ENCODE measurements at regions not wholly inside any gene's neighbourhood (a gene's known extent, or its start where the extent isn't known, plus 50 kb on each side); places are given as distances from the start of the nearest gene placed in this dataset.

DNA sequence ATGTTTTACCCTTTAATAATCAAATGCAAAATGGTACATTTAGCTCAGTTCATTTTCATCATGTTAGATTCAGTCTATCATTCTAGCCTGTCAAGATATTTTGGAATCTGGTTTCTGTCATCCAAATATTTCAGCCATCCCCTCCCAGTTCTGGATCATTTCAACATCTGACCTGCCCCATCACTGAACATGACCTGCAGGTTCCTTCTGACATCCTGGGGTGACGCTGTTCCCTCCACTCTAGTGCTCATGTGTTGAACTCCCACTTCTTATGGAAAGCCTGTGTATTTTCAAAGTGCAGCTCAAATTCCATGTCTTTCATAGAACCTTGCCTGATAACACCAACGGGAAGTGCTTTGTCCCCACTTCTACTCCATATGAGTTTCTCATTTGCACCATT, 320.0 kb upstream of the TNP1 start:
- DNase-seq: no peak

DNA sequence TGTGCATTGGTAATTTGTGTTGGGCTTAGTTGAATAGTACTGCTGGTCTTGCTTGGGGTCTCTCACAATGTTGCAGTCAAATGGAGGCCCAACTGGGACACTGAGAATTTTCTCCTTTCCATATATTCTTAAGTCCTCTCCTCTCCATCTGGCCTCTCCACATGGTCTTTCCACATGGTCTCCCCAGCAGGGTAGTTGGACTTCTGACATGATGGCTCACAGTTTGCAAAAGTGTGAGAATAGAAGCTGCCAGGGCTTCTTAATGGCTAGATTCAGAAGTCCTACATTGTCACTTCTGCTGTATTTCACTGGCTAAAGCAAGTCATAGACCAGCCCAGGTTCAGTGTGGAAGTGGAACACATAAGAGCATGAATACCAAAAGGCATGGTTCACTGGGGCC, 318.5 kb upstream of the TNP1 start:
- DNase-seq: no peak

DNA sequence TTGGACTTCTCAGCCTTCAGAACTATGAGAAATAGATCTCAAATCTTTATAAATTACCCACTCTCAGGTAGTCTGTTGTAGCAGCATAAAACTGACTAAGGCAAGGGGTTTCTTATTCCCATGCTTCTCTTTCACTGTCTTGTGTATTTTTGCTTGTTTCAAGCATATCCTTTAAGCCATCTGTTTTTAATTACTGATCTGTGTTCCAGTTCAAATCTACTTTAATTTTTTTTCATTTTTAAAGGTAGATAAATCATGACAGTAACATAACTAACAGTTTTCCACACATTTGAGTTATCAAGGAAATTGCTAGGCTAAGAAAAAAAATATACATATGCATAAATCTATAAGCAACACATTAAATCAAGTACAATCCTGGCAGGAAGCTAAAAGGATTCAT, 317.9 kb upstream of the TNP1 start:
- no peak for DNase-seq

DNA sequence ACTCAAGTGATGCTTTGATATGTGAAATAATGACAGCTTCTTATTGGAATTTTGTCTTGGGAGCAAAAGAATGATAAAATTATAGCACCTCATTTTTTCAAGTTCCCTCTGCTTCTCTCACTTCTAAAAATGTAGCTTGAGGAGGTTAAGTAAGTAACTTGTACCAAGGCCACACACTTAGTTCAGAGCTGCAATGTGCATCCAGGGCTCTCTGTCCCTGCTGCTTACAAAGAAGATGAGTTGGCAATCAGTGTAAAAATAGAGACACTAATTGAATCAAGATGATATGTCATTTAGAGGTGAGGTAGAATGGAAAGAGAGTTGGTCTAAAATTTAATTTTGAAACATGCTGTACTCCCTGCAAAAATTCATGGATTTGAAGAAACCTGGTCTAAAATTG, 312.0 kb upstream of the TNP1 start:
- no peak for DNase-seq

DNA sequence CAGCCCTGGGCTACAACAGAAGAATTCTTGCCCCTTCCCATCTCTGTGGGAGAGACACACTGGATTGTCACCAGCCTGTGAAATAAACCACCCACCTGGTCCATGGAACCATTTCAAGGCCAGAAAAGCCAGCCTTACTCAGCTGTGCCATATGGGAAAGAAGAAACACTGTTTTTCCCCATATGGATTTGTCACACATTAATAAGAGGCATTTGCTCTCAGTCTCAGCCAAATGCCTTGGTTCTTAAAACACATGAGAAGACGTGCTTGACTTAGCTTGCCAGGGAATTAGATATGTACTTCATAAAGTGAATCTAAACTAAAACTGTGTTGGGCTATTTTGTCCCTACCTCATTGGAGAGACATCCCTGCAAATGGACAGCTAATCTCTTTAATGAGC, 308.6 kb upstream of the TNP1 start:
- no peak for DNase-seq

DNA sequence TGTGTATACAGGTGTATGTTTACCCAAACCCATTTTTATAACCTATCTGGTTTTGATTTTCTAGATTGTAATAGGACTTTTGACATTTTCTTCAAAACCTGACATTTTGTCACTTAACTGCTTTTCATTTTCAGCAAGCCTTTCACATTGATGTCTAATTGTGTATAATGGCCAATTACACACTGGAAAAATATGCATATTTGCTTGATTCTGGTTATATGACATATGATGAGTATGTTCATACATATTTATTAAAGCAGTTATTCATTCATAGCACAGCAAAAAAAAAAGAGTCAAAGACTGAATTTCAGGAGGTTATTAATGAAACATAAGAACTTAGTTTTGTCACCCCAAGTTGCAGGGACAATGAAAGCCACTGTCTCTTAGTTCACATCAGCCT, 307.7 kb upstream of the TNP1 start:
- DNase-seq: no peak

DNA sequence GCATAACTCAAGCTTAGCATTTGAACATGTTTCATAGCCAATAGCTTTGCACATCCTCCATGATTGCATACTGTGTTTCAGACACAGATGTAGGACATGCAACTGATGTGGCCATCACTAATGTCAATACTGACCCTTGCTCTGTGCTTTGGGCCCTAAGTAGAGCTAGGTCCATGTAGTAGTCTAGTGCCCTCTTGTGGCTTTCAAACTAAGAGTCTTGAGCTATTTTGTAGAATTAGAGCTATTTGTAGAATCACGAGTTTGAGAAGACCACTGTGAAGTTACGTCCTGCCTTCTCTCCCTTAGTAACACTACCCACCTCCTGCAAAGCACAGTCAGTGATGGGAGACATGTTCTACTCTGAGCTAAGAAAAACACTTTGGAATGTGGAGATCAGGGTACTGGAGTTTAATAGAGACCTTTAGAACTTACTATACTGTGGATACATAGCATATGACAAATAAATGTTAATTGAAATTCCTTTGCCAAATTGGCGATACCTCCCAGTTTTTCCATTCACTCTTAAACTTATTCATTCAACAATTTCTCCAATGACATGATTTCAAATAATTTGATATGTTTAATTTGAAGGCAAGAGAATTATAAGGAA, 306.5 kb upstream of the TNP1 start:
- DNase-seq: no peak

DNA sequence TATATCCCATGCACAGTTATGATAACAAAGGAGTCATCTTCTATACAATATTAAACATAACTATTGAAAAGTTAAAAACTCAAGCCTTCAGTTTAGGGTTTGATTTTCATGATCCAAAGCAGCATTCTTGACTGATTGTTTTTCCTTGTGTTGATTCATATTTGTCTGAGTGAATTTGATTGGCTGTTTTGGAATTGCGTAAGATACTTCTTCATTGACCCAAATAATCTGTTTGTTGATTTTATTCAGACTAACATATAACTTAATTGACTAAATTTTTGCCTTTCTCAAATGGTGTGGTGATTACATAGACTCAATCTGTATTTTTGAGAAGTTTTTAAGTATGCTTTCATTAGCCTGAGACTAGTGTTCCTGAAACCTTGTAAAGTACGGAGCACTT, 305.7 kb upstream of the TNP1 start:
- no peak for DNase-seq

DNA sequence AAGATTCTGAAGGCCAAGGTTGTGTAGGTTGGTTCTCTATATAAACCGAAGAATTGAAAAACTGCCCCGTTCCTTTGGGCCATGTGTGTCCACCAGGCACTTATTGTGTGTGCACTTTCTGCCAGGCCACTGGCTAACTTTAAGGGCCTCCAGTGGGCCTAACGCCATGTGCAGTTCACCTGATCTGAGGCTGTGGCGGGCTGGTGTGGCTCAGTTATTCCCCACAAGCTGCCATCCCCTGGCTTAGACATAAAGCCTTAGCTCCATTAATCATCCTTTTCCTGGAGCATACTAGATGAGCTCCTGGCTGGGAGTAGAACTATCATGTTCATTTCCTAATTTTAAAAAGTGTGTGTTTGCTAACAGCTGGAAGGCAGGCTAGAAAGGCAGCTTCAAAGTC, 304.1 kb upstream of the TNP1 start:
- no peak for DNase-seq

DNA sequence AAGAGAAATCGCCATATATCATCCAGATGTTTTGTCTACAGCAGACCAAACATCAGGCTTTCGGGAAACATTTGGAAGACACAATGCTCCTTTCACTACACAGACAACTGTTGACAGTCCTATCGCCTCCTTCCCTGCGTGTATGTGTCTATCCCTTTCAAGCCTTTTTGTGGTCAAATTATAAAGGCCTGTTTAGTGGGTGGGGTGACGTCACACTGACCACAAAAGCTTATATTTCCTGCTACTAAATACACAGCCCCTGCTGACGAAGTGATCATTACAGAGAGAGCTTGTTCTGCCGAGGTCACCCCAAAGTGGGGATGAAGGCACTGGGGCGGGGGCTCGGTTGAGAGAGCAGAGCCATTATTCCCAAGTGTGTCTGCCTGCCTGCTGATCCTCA, 302.7 kb upstream of the TNP1 start:
- DNase-seq: no peak

DNA sequence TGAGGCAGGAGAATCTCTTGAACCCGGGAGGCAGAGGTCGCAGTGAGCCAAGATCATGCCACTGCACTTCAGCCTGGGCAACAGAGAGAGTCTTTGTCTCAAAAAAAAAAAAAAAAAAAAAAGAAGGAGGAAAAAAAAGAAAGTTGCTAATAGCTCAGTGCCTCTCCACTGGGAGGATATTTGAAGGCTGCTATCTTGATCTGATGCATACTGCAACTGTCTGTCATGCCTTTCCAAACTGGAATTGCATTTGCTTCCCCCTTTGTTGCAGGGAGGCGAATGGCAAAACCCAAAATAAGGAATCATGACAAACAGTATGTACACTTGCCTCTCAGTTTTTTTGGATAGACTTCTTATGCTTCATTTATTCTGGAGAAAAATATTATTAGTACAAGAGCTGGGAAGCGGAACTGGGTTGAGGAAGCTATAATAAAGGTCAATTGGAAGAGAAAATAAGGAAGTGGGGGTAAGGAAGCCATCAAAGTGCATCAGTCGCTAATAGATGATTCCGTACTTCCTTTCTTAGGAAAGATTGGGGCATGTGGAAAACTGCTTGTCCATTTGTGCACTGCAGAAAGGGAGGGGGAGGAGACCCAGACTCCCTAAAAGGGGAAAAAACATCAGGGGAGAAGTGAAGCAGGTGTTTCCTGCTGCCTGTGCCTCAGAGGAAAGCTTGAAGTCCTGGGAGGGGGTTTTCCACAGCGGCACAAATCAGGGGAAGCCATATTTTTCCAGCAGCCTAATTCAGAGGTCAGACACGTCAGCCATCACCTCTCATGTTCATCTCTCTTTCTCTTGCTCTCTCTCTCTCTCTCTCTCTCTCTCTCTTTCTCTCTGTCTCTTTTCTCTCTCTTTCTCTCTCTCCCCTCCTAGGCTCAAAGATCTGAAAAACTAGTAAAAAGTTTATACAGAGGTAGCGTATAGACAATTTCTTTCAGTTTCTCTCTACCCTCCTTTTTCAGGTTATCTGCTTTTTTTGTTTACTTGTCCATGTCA, 301.4 kb upstream of the TNP1 start:
- DNase-seq: no peak

DNA sequence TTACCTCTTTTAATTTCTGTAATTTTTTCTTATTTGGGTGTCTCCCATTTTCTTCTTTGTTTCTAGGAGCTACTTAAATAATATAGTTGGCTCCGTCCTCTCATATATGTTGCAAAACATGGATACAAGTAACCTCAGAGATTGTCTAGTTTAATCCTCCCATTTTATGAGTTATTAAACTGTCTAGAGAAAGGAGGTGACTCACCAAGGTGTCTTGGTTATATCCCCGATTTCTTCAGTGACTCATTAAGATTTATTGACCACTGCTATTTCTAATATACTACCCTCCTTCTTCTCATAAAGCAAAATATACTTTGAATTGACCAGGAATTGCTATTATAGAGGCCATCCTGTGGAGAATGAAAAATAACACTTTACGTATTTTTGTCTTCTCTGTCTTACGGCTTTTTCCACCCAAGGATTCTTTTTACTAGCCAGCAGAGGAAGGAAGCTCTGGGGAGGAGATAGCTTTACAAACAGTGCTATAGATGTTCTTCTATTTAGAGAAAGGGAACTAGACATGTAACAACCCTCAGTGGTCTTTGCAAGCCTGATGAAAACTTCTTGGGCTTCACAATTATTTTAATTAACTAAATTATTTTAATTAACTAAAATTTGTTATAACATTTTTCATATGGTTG, 300.4 kb upstream of the TNP1 start:
- no peak for DNase-seq

DNA sequence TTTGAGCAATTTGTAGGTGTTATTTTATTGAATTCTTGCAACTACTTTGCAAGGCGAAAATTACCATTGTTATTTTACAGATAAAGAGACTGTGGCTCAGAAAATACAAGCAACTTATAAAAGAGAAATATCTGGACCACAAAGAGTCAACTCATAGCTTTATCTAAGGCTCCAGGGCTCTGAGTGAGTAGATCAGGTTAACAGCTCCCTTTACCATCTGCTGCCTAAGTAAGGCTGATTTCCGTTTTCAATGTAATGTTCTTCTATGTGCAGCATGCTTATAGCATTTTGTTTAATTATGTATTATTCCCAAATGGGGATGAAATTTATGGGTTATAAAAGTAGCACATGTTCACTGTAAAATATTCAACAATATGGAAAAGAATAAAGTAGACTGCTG, 299.1 kb upstream of the TNP1 start:
- DNase-seq: no peak

DNA sequence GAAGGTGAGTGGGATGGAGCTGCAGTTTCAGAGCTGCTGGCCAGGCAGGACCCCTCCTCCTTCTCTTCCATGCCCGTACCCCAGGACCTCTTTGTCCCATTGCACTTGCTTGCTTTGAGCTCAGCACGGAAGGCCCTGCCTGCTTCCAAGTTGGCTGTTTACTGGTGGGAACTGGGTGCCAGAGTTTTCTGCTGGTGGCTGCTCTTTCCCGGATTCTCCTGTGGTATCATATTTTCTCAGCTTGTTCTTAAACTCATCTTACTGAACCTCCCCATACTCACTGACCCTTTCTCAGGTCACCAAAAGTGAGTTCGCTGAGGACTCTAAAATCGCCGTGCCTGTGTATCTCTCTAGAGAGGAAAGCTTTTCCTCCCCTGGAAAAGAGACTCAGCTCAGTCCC, 297.7 kb upstream of the TNP1 start:
- DNase-seq: no peak

DNA sequence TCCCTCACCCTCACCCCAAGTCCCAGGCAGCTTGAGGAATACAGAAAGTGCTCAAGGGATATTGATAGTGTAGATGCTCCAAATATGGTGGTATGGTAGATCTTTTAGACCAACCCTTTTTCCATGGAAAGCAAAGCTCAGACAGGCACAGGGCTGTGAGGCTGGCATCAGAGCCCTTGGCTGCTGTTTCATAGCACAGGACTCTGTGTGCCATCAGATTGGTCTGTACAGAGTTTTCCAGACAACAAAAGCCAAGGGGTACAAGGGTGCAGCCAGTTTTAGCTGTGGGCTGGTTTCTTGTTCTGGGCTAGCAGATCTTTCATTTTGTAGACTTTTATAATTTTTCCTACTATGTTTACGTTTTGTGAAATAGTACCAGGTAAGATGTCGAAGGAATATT, 296.9 kb upstream of the TNP1 start:
- DNase-seq: no peak

DNA sequence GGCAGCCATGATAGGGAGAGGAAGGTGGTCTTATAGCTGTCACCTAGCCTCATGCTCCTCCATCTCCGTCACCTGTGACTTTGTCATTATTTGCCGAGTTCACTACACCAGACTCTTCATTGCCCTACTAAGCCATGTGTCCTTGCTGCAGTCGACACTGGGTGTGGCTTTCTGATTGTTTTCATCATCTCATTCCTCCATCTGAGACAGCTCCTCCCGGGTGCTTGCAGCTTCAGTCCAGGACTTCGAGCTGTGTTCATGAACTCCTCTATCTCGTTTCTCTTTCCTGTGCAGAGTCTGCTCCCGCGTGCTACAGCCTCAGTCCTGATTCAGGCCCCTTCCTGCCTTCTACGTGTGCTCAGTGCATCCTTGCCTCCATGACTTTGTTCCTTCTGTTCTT, 295.1 kb upstream of the TNP1 start:
- no peak for DNase-seq

DNA sequence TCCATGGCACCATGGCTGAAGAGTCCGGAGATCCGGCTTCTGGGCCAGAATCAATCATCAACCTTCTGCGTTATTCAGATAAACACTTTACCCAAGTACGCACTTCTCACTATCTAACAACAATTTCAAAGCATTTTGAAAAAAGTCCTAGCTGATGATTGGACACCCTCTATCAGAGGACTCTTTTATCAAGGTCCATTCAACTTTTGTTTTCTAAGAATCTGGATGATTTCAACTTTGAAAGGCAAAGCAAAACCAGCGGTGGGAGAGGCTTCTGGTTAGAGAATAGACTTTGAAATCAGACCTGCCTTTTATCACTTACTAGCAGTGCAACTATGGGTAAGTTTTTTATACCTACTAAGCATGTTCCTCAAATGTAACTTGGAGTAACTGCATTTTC, 293.6 kb upstream of the TNP1 start:
- no peak for DNase-seq

DNA sequence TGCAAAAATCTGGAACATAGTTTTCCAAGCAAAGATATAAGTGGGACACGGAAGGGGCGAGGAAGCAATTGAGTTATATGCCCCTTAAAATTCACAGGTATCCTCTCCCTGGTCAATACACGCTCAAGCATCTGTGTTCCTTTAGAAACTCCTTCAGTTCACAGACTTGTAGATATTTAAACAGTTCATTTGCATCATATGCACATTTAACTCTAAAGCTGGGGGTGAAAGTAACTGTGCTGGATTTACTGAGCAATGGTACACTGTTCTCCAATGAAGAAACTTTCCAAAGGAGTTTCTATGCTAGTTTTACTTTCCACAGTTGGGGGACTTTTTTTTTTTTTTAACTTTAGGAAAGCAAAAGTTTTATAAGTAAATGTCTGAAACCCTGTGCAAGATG, 293.0 kb upstream of the TNP1 start:
- DNase-seq: no peak

DNA sequence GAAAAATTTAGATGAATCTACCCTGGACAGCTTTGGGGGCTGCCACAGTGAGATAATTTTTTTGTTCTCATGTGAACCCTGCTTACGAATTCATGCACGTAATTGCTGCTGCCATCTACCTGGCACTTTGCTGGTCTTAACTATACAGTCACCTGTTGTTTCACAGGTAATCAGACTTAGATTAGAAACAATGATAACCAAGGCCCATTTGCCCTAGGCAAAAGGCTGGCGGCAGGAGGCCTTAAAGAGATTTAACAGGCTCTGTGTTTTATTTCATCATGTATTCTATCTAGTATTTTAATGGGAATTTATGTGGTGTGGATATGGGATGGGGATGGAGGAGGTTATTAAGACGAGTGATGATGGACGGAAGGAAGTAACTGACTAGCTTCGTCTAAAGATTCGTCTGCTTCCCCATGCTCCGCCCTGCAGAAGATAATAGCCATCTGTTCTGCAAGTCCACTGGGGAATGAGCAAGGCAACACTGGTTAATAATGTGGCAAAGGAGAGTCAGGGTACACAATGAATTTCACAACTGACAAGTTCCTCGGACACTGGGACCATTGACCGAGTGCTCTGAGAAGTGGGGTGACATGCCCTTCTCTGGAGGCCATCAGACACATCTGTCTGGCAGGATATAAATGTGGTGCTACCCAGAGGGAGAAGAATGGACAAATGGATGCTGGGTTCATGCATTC, 291.8 kb upstream of the TNP1 start:
- no peak for DNase-seq

DNA sequence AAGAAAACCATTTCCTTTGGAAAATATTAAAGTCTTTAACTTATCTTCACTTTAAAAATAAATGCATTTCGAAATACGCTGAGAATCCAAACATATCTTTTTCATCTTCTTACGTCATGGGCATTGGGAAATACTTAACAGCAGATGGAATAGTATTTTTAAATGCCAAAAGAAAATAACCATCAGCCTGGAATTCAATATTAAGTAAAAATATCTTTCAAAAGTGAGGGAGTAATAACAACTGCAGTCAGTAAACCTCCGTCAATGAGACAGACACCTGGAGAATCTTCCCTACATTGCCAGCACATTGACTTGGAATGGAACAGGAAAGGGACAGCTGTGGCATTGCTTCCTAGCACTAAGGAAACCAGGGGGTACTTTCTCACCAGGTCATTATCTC, 290.4 kb upstream of the TNP1 start:
- DNase-seq: no peak

DNA sequence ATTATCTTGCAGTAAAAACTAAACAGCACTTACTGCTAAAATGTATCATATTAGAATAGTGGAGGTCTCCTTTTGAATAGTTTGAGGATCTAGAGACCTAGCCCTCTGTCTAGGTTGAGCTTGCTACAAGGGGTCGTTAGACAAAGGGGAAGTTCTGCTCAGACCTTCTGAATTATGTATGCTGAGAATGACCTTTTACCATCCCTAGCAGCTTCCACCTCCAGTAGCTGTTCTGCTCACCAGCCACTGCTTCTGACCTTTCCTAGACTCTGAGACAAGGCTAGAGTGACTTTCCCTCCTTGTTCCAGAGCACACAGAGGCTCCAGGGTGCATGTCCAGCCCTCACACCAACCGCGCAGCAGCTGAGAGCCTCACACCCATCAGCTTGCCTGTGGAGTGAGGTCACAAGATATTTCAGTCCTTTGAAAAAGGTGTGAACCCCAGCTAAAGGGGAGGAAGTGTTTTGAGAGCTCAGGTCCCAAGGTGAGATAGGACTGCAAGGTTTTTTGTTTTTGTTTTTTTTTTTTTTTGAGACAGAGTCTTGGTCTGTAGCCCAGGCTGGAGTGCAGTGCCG, 289.3 kb upstream of the TNP1 start:
- DNase-seq: no peak

DNA sequence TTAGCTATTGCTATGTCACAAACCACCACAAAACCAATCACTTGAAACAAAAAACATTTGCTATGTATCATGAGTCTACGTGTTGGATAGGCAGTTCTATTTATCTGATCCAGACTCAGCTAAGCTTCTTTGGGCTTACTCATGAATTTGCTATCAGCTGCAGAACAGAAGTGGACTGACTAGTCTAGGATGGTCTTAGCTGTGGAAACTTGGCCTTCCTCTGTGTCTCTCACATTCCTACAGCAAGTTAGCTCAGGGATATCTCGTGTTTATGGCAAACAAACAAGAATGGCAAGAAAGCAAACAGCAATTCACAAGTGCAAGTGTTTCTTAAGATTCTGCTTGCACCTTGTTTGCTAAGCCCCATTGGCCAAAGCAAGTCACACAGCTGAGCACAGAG, 288.0 kb upstream of the TNP1 start:
- no peak for DNase-seq

DNA sequence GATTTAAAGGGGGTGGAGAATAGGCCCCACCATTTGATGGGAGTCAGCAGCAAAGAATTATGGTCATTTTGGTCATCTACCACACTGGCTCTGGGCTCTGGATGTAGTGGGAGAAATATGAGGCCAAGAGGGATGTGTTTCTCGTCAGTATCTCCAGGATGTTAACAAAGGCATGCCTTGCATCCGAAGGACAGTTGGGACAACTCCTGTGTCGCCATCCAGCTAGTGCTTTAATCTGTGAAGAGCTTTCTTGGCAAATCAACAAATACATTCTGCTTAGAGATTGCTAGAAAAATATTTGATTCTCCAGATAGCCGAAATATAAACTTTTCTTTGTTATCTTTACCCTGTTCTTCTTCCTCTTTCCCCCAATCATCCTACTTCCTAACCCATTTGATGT, 287.1 kb upstream of the TNP1 start:
- DNase-seq: no peak
